SU-DHL-6 (cell line): ENCODE measurements at regions not wholly inside any gene's neighbourhood (a gene's known extent, or its start where the extent isn't known, plus 50 kb on each side); places are given as distances from the start of the nearest gene placed in this dataset.

Source experiments
- H2AFZ ChIP-seq: fragments of 200-600 bp; sonication (generic); 2 replicates; pipeline ENCODE4 v1.6.1; 2014; ENCODE audit warnings: low read depth, mild to moderate bottlenecking, moderate library complexity, mixed read lengths, antibody characterized with exemption, low read length; ENCODE audit not compliant: severe bottlenecking
- H3F3A ChIP-seq: fragments of 200-600 bp; shearing (Covaris generic); 2 replicates; pipeline ENCODE4 v1.6.0; 2016; ENCODE audit warnings: antibody characterized with exemption, mild to moderate bottlenecking; ENCODE audit not compliant: insufficient read depth
- H3K27ac ChIP-seq: fragments of 200-600 bp; sonication (generic); 2 replicates; pipeline ENCODE4 v1.5.1; 2016; ENCODE audit warnings: low read depth, mild to moderate bottlenecking, low read length, moderate library complexity, mixed read lengths
- H3K27me3 ChIP-seq: fragments of 200-600 bp; sonication (generic), shearing (Covaris generic); 2 replicates; pipeline ENCODE4 v1.6.0; 2014; ENCODE audit warnings: mild to moderate bottlenecking, low read length
- H3K36me3 ChIP-seq: fragments of 200-600 bp; sonication (generic); 2 replicates; pipeline ENCODE4 v1.6.1; 2014; ENCODE audit warnings: mild to moderate bottlenecking, low read length, mixed read lengths
- H3K4me2 ChIP-seq: fragments of 300-600, 200-600 bp; shearing (Covaris generic), sonication (generic); 2 replicates; pipeline ENCODE4 v1.6.0; 2014; ENCODE audit warnings: low read length, low read depth, mild to moderate bottlenecking; ENCODE audit not compliant: poor library complexity, severe bottlenecking
- H3K4me3 ChIP-seq: fragments of 200-600 bp; sonication (generic); 2 replicates; pipeline ENCODE4 v1.5.1; 2014; ENCODE audit warnings: antibody characterized with exemption, low read length, mild to moderate bottlenecking, mixed read lengths; ENCODE audit not compliant: insufficient read depth, poor library complexity, severe bottlenecking
- H3K79me2 ChIP-seq: fragments of 200-600 bp; sonication (generic); 2 replicates; pipeline ENCODE4 v1.6.1; 2014; ENCODE audit warnings: mild to moderate bottlenecking, low read length, moderate library complexity; ENCODE audit not compliant: insufficient read depth
- H3K9ac ChIP-seq: fragments of 200-600 bp; sonication (generic); 2 replicates; pipeline ENCODE4 v1.7.0; 2014; ENCODE audit warnings: mild to moderate bottlenecking, low read length
- H3K9me2 ChIP-seq: fragments of 200-600 bp; sonication (generic); replicated peaks from 2 replicates; pipeline ENCODE4 v1.6.1; 2014; ENCODE audit warnings: low read length; ENCODE audit not compliant: insufficient read depth
- H3K9me3 ChIP-seq: fragments of 200-600 bp; sonication (generic); 2 replicates; pipeline ENCODE4 v1.6.1; 2014; ENCODE audit warnings: low read length, mixed read lengths; ENCODE audit not compliant: insufficient read depth
- H4K20me1 ChIP-seq: fragments of 200-600 bp; sonication (generic); 2 replicates; pipeline ENCODE4 v1.6.1; 2014; ENCODE audit warnings: low read depth, mild to moderate bottlenecking, antibody characterized with exemption, low read length, moderate library complexity, mixed read lengths
- CTCF ChIP-seq: fragments of 200-600 bp; sonication (generic); IDR thresholded peaks from one replicate; pipeline ENCODE4 v1.5.1; 2017; ENCODE audit warnings: antibody characterized with exemption, mild to moderate bottlenecking, low read length, moderate library complexity; ENCODE audit not compliant: insufficient read depth, poor library complexity, severe bottlenecking
- EZH2phosphoT487 ChIP-seq: fragments of 200-600 bp; sonication (generic), shearing (Covaris generic); conservative IDR thresholded peaks from 2 replicates; pipeline ENCODE4 v1.6.1; 2018; ENCODE audit warnings: mild to moderate bottlenecking, antibody characterized with exemption, low read length, moderate library complexity, mixed read lengths

- Histone ChIP-seq H3F3A (no peaks in the 10 kb centered on the region), H2AFZ (no peak overlapping the region), H3K9ac (no peak overlapping the region), H4K20me1 (no peaks in the 10 kb centered on the region), H3K9me2 (0 out of 2 replicates have a peak, but pooled peaks cover 4% of the 10 kb centered on the region), H3K79me2 (no peaks in the 10 kb centered on the region), H3K36me3 (no peaks in the 10 kb centered on the region), H3K27me3 (no peaks in the 10 kb centered on the region), H3K9me3 (no peaks in the 10 kb centered on the region), H3K4me2 (no peak overlapping the region), H3K4me3 (no peak overlapping the region), H3K27ac (no peak overlapping the region)
- TF ChIP-seq EZH2phosphoT487, result no peak
Observed at GRCh38 chr14:29465095-29465494, 462.6 kb downstream of the PRKD1 start.

GRCh38 chr14:29475641-29476040 lies 452.0 kb downstream of the PRKD1 start:
- no peaks in the 10 kb centered on the region for H4K20me1 ChIP-seq
- no peak for TF ChIP-seq EZH2phosphoT487
- TF ChIP-seq CTCF, result no peak
- no peak overlapping the region for H3K4me2 ChIP-seq

GRCh38 chr14:29486132-29486531 lies 441.5 kb downstream of the PRKD1 start:
- Histone ChIP-seq H3K9me2 (no peaks in the 10 kb centered on the region), H3K36me3 (no peaks in the 10 kb centered on the region), H2AFZ (no peak overlapping the region), H3K79me2 (no peaks in the 10 kb centered on the region), H3K27ac (no peak overlapping the region), H3K4me3 (no peak overlapping the region), H4K20me1 (no peaks in the 10 kb centered on the region), H3K27me3 (no peaks in the 10 kb centered on the region), H3K9me3 (no peaks in the 10 kb centered on the region), H3F3A (no peaks in the 10 kb centered on the region), H3K9ac (no peak overlapping the region), H3K4me2 (no peak overlapping the region)
- no peak for TF ChIP-seq EZH2phosphoT487
- TF ChIP-seq CTCF, result no peak

More at GRCh38 chr14:29475641-29476040, 452.0 kb downstream of the PRKD1 start:
- Histone ChIP-seq H2AFZ (no peak overlapping the region), H3K27me3 (no peaks in the 10 kb centered on the region), H3K9me2 (no peaks in the 10 kb centered on the region), H3K4me3 (no peak overlapping the region), H3K9ac (no peak overlapping the region), H3K79me2 (no peaks in the 10 kb centered on the region), H3K36me3 (no peaks in the 10 kb centered on the region), H3K27ac (no peak overlapping the region), H3F3A (no peaks in the 10 kb centered on the region), H3K9me3 (no peaks in the 10 kb centered on the region; the same call in 1 of the 2 replicates)

- Histone ChIP-seq H3K36me3 (no peaks in the 10 kb centered on the region), H3F3A (no peaks in the 10 kb centered on the region), H3K9me2 (no peaks in the 10 kb centered on the region), H3K27ac (no peak overlapping the region), H3K9me3 (no peaks in the 10 kb centered on the region), H3K9ac (no peak overlapping the region), H3K4me2 (no peak overlapping the region), H3K79me2 (no peaks in the 10 kb centered on the region), H4K20me1 (no peaks in the 10 kb centered on the region), H3K27me3 (no peaks in the 10 kb centered on the region), H3K4me3 (no peak overlapping the region), H2AFZ (no peak overlapping the region)
- TF ChIP-seq EZH2phosphoT487 (no peak), CTCF (no peak)
Observed at GRCh38 chr14:29489911-29490425, 437.7 kb downstream of the PRKD1 start.
